Keratinocyte (primary cell): ENCODE measurements at regions not wholly inside any gene's neighbourhood (a gene's known extent, or its start where the extent isn't known, plus 50 kb on each side); places are given as distances from the start of the nearest gene placed in this dataset.

Experiments
- DNase-seq: peaks from one replicate; pipeline ENCODE4 v3.0.0-alpha.2; 2011; ENCODE audit warnings: low read depth, missing footprints, low spot score
- FAIRE-seq: peaks from 2 replicates; lab custom pipeline; 2011; peaks lifted over from hg19 to GRCh38; lab: Jason Lieb, UNC
- H2AFZ ChIP-seq: 2 replicates; pipeline ENCODE4 v1.6.0; 2012; ENCODE audit warnings: low read length, control low read depth, inconsistent platforms; ENCODE audit not compliant: control insufficient read depth
- H3K27ac ChIP-seq: 2 replicates; pipeline ENCODE4 v1.5.1; 2011; ENCODE audit warnings: low read length; ENCODE audit not compliant: control insufficient read depth, insufficient read depth
- H3K27me3 ChIP-seq: 3 replicates; pipeline ENCODE4 v1.6.0; 2011; ENCODE audit warnings: low read length; ENCODE audit not compliant: control insufficient read depth, insufficient read depth; ENCODE audit errors: extremely low read depth
- H3K36me3 ChIP-seq, 2 experiments: 2 replicates in 1 of 2; 3 replicates in 1 of 2; pipeline ENCODE4 v1.5.1; 2011; ENCODE audit warnings: low read length in 2 of 2, mild to moderate bottlenecking in 1 of 2; ENCODE audit not compliant: control insufficient read depth in 2 of 2, insufficient read depth in 2 of 2; ENCODE audit errors: extremely low read depth in 1 of 2
- H3K4me1 ChIP-seq: 3 replicates; pipeline ENCODE4 v1.5.1; 2011; ENCODE audit warnings: low read length; ENCODE audit not compliant: control insufficient read depth, insufficient read depth; ENCODE audit errors: extremely low read depth
- H3K4me2 ChIP-seq: 3 replicates; pipeline ENCODE4 v1.6.0; 2011; ENCODE audit warnings: low read depth, low read length; ENCODE audit not compliant: control insufficient read depth, insufficient read depth; ENCODE audit errors: extremely low read depth
- H3K4me3 ChIP-seq, 3 experiments: fragments of 200-600 bp in 1 of 3; sonication (generic) in 1 of 3; 2 replicates in 2 of 3; 3 replicates in 1 of 3; pipeline ENCODE4 v1.5.1; 2011 to 2016; ENCODE audit warnings: low read length in 3 of 3, mild to moderate bottlenecking in 3 of 3, control low read depth in 2 of 3, inconsistent platforms in 1 of 3, low read depth in 1 of 3, mixed read lengths in 1 of 3, mixed run types in 1 of 3, moderate library complexity in 1 of 3; ENCODE audit not compliant: control insufficient read depth in 2 of 3, insufficient read depth in 2 of 3; ENCODE audit errors: extremely low read depth in 1 of 3
- H3K79me2 ChIP-seq: 2 replicates; pipeline ENCODE4 v1.6.0; 2012; ENCODE audit warnings: low read length; ENCODE audit not compliant: control insufficient read depth, insufficient read depth
- H3K9ac ChIP-seq: 3 replicates; pipeline ENCODE4 v1.6.0; 2011; ENCODE audit warnings: low read length; ENCODE audit not compliant: control insufficient read depth, insufficient read depth; ENCODE audit errors: extremely low read depth
- H3K9me1 ChIP-seq: 3 replicates; pipeline ENCODE4 v1.6.0; 2011; ENCODE audit warnings: low read length; ENCODE audit not compliant: control insufficient read depth, insufficient read depth; ENCODE audit errors: extremely low read depth
- H3K9me3 ChIP-seq: 2 replicates; pipeline ENCODE4 v1.5.1; 2012; ENCODE audit warnings: low read depth, low read length; ENCODE audit not compliant: control insufficient read depth
- H4K20me1 ChIP-seq: 3 replicates; pipeline ENCODE4 v1.6.0; 2011; ENCODE audit warnings: low read length; ENCODE audit not compliant: control insufficient read depth, insufficient read depth; ENCODE audit errors: extremely low read depth
- CTCF ChIP-seq, 3 experiments: IDR thresholded peaks in 1 of 3; conservative IDR thresholded peaks in 1 of 3; optimal IDR thresholded peaks in 1 of 3; 2 replicates in 2 of 3; 3 replicates in 1 of 3; pipeline versions ENCODE3 to v1.5.1; 2011; ENCODE audit warnings: low read length in 3 of 3, mild to moderate bottlenecking in 3 of 3, moderate library complexity in 2 of 3, control low read depth in 1 of 3, inconsistent platforms in 1 of 3; ENCODE audit not compliant: insufficient read depth in 2 of 3; ENCODE audit errors: extremely low read depth in 1 of 3
- EZH2 ChIP-seq: IDR thresholded peaks from one replicate; pipeline ENCODE4 v1.6.1; 2012; ENCODE audit warnings: inconsistent platforms, mild to moderate bottlenecking, low read length, moderate library complexity
- dilution Hi-C: fragments of 300-500 bp; cut with MboI; formaldehyde crosslinking; loops from one replicate; pipeline ENCODE4 v1.7.0; 2020; ENCODE audit warnings: low sequenced_read_pairs; ENCODE audit not compliant: extremely low pct_ligation_motif_present

DNA sequence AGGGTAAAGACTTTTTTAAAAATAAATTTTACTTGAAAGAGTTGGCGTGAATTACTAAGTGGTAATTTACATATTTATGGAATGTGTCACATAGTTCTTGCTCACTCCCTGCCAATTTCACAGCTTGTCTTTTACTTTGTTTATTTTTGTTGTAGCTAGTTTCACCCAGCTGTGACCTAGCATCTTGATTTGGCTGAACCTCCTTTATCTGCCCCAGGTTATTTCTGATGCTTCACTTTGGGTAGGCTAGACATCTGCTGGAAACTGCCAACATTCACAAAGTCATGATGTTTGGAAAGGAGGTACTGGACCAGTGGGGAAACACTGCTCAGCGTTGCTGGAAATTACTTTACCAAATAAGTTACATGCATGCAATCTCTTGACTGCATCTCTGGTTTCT lies 1676.0 kb upstream of the RAG2 start:
- Histone ChIP-seq H3K9me1 (no peaks in the 10 kb centered on the region), H3K4me1 (no peaks in the 10 kb centered on the region), H3K27me3 (no peaks in the 10 kb centered on the region), H2AFZ (no peak overlapping the region), H3K9ac (no peak overlapping the region), H3K79me2 (no peaks in the 10 kb centered on the region), H3K27ac (no peak overlapping the region), H4K20me1 (no peaks in the 10 kb centered on the region), H3K9me3 (no peaks in the 10 kb centered on the region), H3K36me3 (no peaks in the 10 kb centered on the region), H3K4me2 (no peak overlapping the region), H3K4me3 (no peak overlapping the region)
- FAIRE-seq (no peak), DNase-seq (no peak)
- no peak for TF ChIP-seq EZH2
- dilution Hi-C loops: no loop called here

GRCh38 chr11:38272376-38272775 lies 1674.3 kb upstream of the RAG2 start:
- Histone ChIP-seq H4K20me1 (no peaks in the 10 kb centered on the region), H2AFZ (no peak overlapping the region), H3K9ac (no peak overlapping the region), H3K27ac (no peak overlapping the region), H3K36me3 (no peaks in the 10 kb centered on the region), H3K4me2 (no peak overlapping the region), H3K27me3 (no peaks in the 10 kb centered on the region), H3K4me1 (no peaks in the 10 kb centered on the region), H3K4me3 (no peak overlapping the region), H3K9me1 (no peaks in the 10 kb centered on the region), H3K79me2 (no peaks in the 10 kb centered on the region), H3K9me3 (no peaks in the 10 kb centered on the region)
- no peak for DNase-seq
- no peak for FAIRE-seq
- dilution Hi-C loops: no loop called here
- TF ChIP-seq CTCF (optimal IDR thresholded peaks at IDR 0.05 in 1 of 3, IDR thresholded peaks at IDR 0.05 in 1 of 3, conservative IDR thresholded peaks at IDR 0.05 in 1 of 3; ENCODE audit: extremely low read depth in 1 of 3, insufficient read depth in 2 of 3, low read length in 3 of 3) (no peak), EZH2 (no peak)

GRCh38 chr11:38266691-38267090 lies 1668.7 kb upstream of the RAG2 start:
- H2AFZ ChIP-seq: no peak overlapping the region
- H3K36me3 ChIP-seq: no peaks in the 10 kb centered on the region
- no peaks in the 10 kb centered on the region for H3K4me1 ChIP-seq
- no peaks in the 10 kb centered on the region for H4K20me1 ChIP-seq
- no peaks in the 10 kb centered on the region for H3K9me1 ChIP-seq
- no peak overlapping the region for H3K4me3 ChIP-seq
- dilution Hi-C loops: no loop called here
- FAIRE-seq (no peak), DNase-seq (no peak)
- H3K4me2 ChIP-seq: no peak overlapping the region
- H3K9me3 ChIP-seq: no peaks in the 10 kb centered on the region
- no peak overlapping the region for H3K9ac ChIP-seq
- H3K27me3 ChIP-seq: no peaks in the 10 kb centered on the region
- H3K79me2 ChIP-seq: no peaks in the 10 kb centered on the region
- TF ChIP-seq CTCF (optimal IDR thresholded peaks at IDR 0.05 in 1 of 3, IDR thresholded peaks at IDR 0.05 in 1 of 3, conservative IDR thresholded peaks at IDR 0.05 in 1 of 3; ENCODE audit: extremely low read depth in 1 of 3, insufficient read depth in 2 of 3, low read length in 3 of 3) (no peak), EZH2 (no peak)
- no peak overlapping the region for H3K27ac ChIP-seq
